GM21786 (cell line): ENCODE measurements at regions not wholly inside any gene's neighbourhood (a gene's known extent, or its start where the extent isn't known, plus 50 kb on each side); places are given as distances from the start of the nearest gene placed in this dataset.
A peak's percentile ranks its signal among the peaks of the same experiment; 100 is the strongest.
"Not testable (repeated sequence)": the region's sequence is repeated elsewhere in the genome, so short reads cannot be mapped to it uniquely, and the experiment has no call there.

Source experiments
- ATAC-seq: cut with Tn5 transposase; IDR thresholded peaks from one replicate; pipeline ENCODE4 v1.9.1; 2021; ENCODE audit not compliant: unreplicated experiment

DNA sequence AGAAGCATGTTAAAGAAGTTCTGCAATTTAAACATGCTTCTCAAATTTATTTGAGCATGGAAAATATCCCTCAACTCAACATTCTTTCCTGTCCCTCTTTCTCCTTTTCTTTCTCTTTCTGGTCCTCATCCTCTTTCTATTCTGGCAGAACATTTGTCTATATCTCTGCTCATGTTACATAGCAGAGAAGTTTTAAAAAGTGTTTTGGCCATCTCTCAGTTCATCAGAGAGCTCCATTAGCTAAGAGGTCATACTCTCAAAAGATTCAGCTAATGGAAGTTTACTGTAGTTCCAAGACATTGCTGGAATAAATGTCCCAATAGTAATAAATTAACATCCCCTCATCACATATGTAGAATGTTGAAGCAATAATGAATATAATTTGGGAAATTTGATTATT, 53.5 kb downstream of the XCL2 start:
- no peak for ATAC-seq

DNA sequence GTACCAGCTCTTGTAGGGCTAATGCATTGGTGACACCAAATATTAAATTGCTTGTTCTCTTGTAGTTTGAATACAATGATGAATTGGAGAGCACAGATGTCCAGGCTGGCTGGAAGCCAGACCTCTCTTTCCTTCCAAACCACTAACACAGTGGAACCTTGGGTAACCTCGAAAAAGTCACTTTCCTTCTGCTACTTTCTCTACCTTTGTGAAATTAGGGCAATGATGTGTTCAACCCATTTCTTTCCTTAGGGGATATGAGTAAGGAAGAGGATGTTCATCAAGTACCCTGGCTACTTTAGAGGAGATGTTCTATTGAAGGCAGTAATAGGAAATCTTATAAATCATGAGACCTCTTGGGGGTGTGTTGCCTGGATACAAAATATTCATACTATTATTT, 55.7 kb downstream of the XCL2 start:
- ATAC-seq, result no peak

DNA sequence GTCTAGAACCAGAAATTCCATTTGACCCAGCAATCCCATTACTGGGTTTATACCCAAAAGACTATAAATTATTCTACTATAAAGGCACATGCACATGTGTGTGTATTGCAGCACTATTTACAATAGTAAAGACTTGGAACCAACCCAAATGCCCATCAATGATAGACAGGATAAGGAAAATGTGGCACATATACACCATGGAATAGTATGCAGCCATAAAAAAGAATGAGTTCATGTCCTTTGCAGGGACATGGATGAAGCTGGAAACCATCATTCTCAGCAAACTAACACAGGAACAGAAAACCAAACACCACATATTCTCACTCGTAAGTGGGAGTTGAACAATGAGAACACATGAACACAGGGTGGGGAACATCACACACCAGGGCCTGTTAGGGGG, 57.0 kb downstream of the XCL2 start:
- not testable (repeated sequence) for ATAC-seq

DNA sequence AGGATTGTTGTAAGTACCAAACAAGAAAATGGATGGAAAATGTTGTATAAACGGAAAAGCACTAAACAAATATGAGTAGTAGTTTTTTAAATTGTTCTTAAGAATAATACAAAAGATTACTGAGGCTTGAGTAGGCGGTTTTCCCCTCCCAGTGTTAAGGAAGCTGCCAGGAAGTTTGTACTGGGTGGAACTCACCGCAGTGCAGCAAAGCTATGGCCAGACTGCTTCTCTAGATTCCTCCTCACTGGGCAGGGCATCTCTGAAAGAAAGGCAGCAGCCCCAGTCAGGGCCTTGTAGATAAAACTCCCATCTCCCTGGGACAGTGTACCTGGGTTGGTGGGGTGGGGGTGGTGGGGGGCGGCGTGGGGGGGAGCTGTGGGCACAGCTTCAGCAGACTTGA, 58.7 kb downstream of the XCL2 start:
- no peak for ATAC-seq

DNA sequence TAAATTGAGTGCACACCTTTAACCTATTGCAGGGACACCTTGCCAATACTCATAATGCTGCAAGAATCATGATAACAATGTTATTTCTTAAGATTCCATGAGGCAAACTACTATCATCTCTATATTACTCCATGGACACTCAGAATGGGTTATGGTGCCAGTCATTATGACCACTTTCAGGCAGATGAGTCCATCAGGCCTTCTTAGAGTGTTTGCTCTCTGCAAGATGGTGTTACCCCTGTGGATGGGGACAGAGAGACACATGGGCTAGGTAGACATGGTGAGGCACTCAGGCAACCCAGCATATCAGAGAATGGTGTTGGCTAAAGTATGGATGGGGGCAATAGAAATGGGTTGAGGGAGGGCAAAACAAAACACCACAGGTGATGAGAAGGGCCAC, 59.7 kb downstream of the XCL2 start:
- ATAC-seq, result no peak

DNA sequence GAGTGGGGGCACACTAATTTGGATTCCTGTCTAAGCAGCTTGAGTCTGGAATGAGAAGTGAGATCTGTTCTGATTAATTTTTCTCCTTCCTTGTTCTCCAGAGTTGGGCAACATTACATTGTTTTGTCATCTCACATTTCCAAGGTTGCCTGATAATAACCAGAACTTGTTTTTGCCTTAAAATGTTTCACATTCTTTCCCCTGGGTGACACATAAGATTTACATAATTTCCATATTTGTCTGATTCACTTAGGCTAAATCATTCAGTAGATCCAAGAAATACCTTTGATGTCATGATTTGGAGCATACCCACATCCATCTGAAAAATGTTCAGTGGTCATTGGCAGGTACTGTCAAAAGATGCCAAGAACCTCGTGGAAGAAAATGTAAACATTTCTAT, 60.3 kb downstream of the XCL2 start:
- ATAC-seq, result no peak

DNA sequence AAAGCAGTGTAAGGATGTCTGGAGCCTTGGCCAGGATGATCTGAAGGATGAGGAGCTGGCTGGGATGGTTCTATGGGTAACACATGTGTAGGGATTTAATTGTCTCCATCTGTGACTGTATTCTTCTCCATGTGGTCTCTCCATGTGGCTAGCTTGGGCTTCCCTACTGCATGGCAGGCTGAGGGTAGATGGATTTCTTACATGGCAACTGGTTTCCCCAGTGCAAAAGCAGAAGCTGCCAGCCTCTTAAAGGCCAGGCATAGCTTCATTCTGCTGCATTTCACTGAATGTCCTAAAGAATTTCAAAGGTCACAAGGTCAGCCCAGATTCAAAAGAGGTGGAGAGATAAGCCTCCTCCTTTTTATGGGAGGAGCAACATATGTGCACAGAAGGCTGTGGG, 61.7 kb downstream of the XCL2 start:
- no peak for ATAC-seq

DNA sequence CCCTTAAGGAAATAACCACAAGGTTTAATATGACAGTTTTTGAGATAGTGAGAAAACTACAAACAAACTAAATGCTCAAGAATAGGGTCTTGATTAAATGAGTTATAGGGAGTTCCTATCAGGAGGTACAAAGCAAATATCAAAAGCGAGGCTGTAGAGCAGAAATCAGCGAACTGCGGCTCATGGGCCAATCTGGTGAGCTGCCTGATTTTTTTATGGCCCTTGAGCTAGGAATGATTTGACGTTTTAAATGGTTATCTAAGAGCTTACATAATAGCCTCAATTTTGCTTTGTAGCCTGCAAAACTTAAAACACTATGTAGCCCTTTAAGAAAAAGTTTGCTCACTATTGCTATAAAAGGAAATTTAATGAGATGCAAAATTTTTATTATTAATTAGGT, 62.2 kb downstream of the XCL2 start:
- no peak for ATAC-seq

DNA sequence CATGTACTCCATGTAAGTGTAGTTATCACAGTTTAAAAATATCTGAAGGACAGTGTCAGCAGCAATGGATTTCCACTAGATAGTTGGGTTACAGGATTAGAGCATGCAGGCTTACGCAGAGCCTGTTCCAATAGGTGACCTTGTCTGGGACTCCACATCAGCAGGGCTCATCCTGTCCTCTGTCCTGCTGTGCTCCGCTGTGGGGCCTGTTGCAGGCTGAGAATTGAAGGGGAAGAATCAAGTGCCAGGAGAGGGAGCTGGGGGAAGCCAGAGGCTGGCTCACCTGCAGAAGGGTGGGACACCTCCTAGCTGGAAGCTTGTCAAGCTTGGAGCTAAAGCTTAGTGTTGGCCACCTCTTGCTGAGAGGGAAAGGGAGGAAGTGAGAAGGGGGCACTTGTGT, 62.8 kb downstream of the XCL2 start:
- ATAC-seq, result no peak

DNA sequence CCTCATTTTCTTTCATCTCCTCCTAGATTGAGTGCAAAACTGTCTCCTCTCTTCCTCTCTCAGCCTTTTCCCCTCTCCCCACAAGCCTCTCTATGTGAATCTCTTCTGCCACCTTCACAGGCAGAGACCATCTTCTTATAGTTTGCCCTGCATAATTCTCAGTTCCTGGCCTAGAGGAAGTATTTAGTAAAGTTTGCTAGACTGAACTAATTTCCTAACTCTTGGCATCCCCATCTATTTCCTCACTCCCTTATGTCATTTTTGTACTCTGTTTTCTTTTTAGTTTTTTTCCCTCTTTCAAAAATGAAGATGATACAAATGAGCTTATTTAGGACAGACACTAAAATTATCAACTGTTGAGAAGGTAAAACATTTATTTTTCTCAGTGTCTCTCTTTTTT, 66.0 kb downstream of the XCL2 start:
- ATAC-seq, result no peak

DNA sequence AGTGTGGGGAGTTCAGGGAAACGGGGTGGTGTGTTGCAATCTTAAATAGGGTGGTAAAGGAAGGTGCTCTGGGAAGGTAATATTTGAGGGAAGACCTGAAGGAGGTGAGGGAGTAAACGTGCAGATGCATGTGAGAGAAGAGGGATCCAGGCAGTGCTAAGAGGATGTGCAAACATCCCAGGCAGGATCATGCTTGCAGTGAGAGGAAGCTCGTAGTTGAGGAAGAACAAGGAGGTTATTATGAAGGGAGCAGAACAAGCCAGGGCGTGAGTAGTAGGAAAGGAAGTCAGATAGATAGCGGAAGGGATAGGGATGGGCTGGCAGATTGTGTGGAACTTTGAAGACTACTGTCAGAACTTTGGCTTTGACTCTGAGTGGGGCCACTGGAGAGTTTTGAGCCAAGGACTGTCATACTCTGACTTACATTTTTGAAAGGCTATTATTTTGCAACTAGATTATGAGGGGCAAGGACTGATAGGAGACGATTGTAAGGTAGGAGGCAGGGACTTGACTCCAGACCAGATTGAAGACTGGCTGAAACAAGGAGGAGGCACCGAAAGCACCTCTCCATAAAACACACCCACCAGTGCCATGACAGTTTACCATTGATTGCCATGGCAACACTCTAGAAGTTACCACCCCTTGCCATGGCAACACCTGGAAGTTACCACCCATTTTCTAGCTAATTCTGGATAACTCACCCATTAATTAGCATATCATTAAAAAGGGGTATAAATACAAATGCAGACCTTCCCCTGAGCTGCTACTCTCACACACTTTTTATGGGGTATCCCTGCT, 67.0 kb downstream of the XCL2 start:
- no peak for ATAC-seq

DNA sequence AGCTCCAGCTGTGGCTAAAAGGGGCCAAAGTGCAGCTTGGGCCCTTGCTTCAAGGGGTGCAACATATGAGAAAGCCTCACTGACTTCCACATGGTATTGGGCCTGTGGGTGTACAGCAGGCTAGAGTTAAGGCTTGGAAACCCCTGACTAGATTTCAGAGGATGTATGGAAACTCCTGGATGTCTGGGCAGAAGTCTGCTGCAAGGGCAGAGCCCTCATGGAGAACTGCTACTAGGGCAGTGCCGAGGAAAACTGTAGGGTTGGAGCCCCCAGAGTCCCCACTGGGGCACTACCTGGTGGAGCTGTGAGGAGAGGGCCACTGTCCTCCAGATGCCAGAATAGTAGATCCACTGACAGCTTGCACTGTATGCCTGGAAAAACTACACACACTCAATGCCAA, 69.5 kb downstream of the XCL2 start:
- ATAC-seq, result no peak

DNA sequence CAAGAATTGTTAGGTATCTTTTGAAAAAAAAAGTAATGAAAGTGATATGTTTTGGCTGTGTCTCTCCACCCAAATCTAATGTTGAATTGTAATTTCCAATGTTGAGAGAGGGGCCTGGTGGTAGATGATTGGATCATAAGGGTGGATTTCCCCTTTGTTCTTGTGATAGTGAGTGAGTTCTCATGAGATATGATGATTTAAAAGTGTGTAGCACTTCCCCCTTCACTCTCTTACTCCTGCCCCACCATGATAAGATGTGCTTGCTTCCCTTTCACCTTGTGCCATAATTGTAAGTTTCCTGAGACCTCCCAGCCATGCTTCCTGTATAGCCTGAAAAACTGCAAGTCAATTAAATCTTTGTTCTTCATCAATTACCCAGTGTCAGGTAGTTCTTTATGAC, 70.7 kb downstream of the XCL2 start:
- no peak for ATAC-seq

DNA sequence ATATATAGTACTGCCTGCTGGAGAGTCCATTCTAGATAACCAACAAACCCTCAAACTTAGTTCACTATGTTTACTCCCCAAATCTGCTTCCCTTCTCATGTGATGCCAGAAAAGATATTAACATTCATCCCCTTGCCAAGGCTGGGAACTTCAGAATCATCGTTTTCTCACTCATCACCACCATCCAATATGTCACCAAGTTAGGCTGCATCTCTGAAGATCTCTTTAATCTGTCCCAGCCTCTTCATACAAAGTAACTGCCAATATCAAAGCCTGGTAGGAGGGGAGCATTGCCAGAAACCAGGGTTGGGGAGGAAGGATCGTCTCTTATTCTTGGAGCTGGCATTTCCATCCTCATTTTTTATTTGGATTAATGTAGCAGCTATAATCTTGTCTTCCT, 71.6 kb downstream of the XCL2 start:
- no peak for ATAC-seq

DNA sequence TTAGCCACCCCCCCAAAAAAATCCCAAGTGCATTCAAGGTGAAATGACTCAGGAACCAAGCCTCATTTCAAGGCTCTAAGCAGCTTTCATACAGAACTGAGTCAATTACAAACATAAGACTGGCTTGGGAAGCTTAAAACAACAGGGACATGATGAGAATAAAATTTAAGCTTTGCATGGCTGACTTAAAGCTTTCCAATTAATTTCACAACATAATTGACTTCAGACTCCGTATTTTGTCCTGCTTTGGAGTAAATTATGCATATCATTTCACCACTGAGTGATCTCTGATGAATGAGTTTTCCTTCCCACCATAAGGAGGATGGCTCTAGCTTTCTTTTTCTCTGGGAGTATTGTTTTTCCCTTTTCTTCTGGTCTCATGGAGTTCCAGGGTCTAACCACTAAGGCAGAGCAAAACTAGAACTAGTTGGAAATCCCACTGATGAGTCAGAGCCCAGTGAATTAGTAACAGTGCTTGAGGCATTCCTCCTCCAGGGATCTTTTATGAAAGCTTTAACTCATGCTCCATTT, 72.8 kb downstream of the XCL2 start:
- ATAC-seq, result no peak

DNA sequence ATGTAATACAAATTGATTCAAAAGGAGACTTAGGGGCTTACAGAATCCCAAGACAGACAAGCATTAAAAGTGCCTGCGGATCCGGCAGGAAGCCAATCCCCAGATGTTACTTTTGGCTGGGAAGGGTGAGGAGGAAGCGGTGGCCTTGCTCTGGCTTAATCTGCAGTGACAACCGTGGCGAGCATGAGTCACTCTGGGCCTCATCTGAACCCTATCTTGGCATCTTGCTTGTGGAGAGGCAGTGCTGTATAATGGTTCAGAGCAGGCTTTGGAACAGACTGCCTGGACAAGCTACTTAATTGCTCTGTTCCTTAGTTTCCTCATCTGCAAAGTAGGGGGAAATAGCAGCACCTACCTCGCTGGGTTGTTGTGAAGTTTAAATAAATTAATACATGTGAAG, 74.1 kb downstream of the XCL2 start:
- no peak for ATAC-seq

DNA sequence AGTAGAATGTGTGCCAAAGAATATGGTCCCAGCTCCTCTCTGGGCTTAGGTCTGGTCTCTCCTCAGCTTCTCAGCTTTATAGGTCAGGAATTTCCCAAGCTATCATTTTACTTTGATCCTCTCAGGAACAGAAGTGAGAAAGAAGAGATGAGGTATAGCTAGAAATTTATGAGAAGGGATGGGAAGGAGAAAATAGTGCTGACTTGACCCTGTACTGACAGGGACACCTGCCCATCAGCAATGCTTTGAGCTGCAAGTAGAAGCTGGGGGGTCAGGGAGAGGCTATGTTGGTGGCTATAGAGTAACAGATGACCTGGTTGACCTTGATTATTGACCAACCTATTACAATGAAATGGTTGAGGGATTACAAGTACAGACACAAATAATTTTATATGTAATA, 75.0 kb downstream of the XCL2 start:
- no peak for ATAC-seq

DNA sequence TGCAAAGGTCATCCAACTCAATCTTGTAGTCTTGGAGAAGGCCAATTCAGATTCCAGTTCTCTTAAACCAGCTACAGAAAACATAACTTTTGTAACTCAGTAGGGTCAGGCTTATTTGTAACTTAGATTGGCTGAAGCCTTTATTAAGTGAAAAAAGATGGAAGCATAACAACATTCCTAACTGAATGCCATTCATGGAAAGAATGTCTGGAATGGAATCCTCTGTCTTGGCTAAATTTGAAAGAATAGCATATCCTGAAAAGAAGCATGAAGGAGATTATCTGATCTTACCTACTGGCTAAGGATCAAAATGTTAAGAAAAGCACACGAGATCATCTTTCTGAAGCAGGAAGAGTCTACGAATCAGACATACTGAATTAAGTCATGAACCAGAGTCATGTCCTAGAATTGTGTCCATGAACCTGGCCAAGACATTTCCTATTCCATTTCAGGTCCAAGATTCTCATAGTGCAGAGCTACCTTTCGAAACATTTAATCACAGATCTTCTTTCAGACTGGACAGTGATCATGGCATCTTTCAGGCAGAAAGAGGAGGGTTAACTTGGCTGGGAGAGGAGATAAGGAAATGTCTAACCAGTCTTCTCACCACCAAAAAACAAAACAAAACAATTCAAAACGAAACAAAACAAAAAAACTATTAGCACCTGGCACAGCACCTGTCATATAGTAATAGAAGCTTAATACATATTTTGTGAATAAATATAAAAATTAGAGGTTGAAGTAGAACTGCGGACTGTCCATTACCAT, 75.6 kb downstream of the XCL2 start:
- ATAC-seq, result no peak

DNA sequence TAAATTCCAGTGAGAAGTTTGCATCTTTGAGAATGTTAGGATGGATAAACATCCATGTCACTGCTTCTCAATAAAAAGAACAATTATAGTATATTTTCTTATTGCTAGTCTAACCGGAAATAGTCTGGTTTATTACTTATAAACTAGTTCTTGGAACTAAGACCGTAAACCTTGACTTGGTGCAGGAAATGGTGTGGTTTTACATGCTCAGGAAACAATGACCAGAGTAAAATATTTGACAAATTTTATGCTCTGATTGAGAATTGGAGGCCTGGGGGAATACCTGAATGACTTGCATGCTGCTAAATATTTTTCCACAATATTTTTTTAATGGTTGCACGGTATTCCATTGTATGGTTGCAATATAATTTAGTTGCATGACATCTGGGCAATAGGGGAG, 76.3 kb downstream of the XCL2 start:
- no peak for ATAC-seq

DNA sequence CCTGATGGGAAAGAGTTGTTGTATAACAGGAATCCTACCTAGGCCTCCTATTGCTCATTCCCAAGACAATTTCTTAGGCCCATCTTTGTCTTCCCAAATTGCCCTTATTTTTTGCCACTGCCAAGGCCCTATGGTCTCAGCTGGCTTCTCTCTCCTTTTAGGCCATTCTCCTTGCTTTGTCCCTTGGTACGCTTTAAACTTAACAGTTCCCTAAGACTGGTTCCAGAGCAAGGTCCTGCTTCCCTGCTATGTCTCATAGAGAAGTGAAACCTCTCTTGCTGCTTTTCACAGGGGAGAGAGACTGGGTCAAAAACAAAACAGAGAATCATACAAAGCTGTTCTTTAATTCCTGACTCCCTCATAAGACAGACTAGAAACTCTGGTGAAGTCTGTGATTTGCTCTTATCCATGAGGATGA, 77.1 kb downstream of the XCL2 start:
- peak; percentile 55 for ATAC-seq

DNA sequence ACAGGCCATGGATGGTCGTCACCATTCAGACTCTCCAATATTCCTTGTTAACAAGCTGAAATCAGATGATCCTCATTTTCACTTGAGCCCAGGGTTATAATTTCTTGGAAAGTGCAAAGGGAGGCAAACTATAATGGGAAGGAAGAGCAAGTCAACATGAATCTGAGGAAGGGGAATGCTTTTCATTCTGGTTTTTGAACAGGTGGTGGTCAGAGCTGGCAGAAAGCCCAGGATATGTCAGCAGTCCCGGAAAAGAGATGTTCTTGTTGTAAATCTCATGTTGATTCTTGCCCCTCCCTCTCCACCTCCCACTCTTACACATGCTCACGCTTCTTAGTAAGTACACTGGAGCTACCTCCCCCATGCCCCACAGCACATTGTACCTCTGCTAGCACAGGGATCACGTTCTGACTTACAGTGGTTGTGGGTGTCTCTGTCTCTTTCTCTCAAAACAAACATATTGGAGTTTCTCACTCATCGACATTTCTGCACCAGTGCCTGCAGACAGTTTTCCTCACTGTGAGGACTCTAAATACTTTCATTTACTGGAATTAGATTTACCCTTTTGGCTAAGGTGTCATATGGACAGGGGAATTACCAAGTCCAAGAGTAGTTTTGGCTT, 77.6 kb downstream of the XCL2 start:
- peak; percentile 53 for ATAC-seq

DNA sequence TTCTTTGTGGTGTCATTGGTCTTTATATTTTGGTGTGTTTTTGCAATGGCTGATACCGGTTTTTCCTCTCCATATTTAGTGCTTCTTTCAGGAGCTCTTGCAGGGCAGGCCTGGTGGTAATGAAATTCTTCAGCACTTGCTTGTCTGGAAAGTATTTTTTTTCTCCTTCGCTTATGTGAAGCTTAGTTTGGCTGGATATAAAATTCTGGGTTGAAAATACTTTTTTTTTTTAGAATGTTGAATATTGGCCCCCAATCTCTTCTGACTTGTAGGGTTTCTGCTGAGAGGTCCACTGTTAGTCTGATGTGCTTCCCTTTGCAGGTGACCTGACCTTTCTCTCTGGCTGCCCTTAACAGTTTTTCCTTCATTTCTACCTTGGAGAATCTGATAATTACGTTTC, 82.7 kb downstream of the XCL2 start:
- ATAC-seq, result not testable (repeated sequence)
